Kidney epithelial cell (primary cell): ENCODE measurements at regions not wholly inside any gene's neighbourhood (a gene's known extent, or its start where the extent isn't known, plus 50 kb on each side); places are given as distances from the start of the nearest gene placed in this dataset.

Experiments
- DNase-seq: peaks from one replicate; pipeline ENCODE4 v3.0.0-alpha.2; 2010; ENCODE audit warnings: low read depth
- H3K27me3 ChIP-seq: 2 replicates; pipeline ENCODE4 v1.6.0; 2011; ENCODE audit warnings: low read length; ENCODE audit not compliant: control insufficient read depth, insufficient read depth
- H3K36me3 ChIP-seq: 2 replicates; pipeline ENCODE4 v1.5.1; 2011; ENCODE audit warnings: low read length; ENCODE audit not compliant: control insufficient read depth, insufficient read depth
- H3K4me3 ChIP-seq: 2 replicates; pipeline ENCODE4 v1.5.1; 2011; ENCODE audit warnings: low read depth, mild to moderate bottlenecking, control low read depth, low read length
- TF ChIP-seq, protein P1 (sequence below): IDR thresholded peaks from 2 replicates; pipeline ENCODE4 v1.5.1; 2011; ENCODE audit warnings: mild to moderate bottlenecking, moderate library complexity, low read length, control low read depth, inconsistent platforms; ENCODE audit not compliant: insufficient read depth, poor library complexity, severe bottlenecking

GRCh38 chr3:117610156-117610555 is 900.6 kb downstream of the TUSC7 start:
- Histone ChIP-seq H3K36me3 (no peaks in the 10 kb centered on the region), H3K4me3 (no peak overlapping the region), H3K27me3 (no peaks in the 10 kb centered on the region)
- no peak for DNase-seq
- TF ChIP-seq, protein P1, sequence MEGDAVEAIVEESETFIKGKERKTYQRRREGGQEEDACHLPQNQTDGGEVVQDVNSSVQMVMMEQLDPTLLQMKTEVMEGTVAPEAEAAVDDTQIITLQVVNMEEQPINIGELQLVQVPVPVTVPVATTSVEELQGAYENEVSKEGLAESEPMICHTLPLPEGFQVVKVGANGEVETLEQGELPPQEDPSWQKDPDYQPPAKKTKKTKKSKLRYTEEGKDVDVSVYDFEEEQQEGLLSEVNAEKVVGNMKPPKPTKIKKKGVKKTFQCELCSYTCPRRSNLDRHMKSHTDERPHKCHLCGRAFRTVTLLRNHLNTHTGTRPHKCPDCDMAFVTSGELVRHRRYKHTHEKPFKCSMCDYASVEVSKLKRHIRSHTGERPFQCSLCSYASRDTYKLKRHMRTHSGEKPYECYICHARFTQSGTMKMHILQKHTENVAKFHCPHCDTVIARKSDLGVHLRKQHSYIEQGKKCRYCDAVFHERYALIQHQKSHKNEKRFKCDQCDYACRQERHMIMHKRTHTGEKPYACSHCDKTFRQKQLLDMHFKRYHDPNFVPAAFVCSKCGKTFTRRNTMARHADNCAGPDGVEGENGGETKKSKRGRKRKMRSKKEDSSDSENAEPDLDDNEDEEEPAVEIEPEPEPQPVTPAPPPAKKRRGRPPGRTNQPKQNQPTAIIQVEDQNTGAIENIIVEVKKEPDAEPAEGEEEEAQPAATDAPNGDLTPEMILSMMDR: no peak

GRCh38 chr3:117611211-117611610 is 901.6 kb downstream of the TUSC7 start:
- no peak for DNase-seq
- Histone ChIP-seq H3K4me3 (no peak overlapping the region), H3K36me3 (no peaks in the 10 kb centered on the region), H3K27me3 (no peaks in the 10 kb centered on the region)
- TF ChIP-seq, protein P1: no peak

DNA sequence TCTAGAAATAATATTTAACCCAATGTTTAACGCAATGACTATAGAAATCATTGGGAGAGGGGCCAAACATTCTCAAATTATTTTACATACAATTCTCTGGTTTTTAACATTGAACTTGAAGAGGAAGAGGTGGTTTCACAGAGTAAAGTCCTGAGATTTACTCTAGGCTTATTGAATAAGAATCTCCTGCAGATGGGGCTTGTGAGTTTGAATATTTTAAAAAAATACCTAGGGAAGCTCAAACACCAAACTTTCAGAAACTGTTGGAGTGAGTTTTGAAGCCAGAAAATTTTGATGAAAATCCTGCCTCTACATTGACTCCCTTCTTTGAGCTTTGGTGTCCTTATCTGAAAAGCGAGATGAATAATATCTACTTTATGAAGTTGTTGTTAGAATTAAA is 906.6 kb downstream of the TUSC7 start:
- Histone ChIP-seq H3K27me3 (no peaks in the 10 kb centered on the region), H3K36me3 (no peaks in the 10 kb centered on the region), H3K4me3 (no peak overlapping the region)
- no peak for DNase-seq
- TF ChIP-seq, protein P1: no peak

- Histone ChIP-seq H3K27me3 (no peaks in the 10 kb centered on the region), H3K4me3 (no peak overlapping the region)
Observed at GRCh38 chr3:117617906-117618305, 908.3 kb downstream of the TUSC7 start.

GRCh38 chr3:117618462-117618861 is 908.9 kb downstream of the TUSC7 start:
- no peak for DNase-seq
- no peaks in the 10 kb centered on the region for H3K27me3 ChIP-seq
- TF ChIP-seq, protein P1: no peak
- no peak overlapping the region for H3K4me3 ChIP-seq
- no peaks in the 10 kb centered on the region for H3K36me3 ChIP-seq

More at GRCh38 chr3:117617906-117618305, 908.3 kb downstream of the TUSC7 start:
- DNase-seq: no peak
- TF ChIP-seq, protein P1: no peak
- H3K36me3 ChIP-seq: no peaks in the 10 kb centered on the region

DNA sequence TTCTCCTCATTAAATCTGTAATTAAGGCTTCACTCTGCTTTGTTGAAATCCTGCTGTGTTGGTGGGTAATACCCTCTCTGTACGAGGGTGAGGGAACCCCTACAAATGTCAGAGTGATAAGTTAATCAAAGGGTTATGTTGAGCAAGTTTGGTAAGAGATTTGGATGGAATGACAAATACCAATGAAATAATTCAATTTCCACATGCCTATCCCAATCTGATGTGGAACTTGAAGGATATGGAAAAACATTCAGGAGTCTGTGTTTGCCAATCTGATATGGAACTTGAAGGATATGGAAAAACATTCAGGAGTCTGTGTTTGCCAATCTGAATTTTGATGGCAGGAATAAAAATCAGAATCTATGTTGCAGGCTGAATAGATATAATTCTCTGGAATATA is 910.2 kb downstream of the TUSC7 start:
- TF ChIP-seq, protein P1: no peak
- DNase-seq: no peak
- no peak overlapping the region for H3K4me3 ChIP-seq
- H3K36me3 ChIP-seq: no peaks in the 10 kb centered on the region
- no peaks in the 10 kb centered on the region for H3K27me3 ChIP-seq
